ENCODE measurements at regions not wholly inside any gene's neighbourhood (a gene's known extent, or its start where the extent isn't known, plus 50 kb on each side); places are given as distances from the start of the nearest gene placed in this dataset.

- TF ChIP-seq BCL11A (tag by site-specific recombination; IDR thresholded peaks at IDR 0.05; ENCODE audit: low read depth) (no peak), REST (tag by site-specific recombination; IDR thresholded peaks at IDR 0.05) (no peak), CTCF (tag by site-specific recombination; IDR thresholded peaks at IDR 0.05) (no peak)
Measured at GRCh38 chr2:4530231-4530630, 826.9 kb downstream of the DCDC2C start.
